Astrocyte (in vitro differentiated cells and primary cell): ENCODE measurements at regions not wholly inside any gene's neighbourhood (a gene's known extent, or its start where the extent isn't known, plus 50 kb on each side); places are given as distances from the start of the nearest gene placed in this dataset.

Source experiments
- DNase-seq: peaks from one replicate; pipeline ENCODE4 v3.0.0-alpha.2; 2010; ENCODE audit warnings: low read depth
- FAIRE-seq: peaks from 2 replicates; lab custom pipeline; 2011; peaks lifted over from hg19 to GRCh38; lab: Jason Lieb, UNC
- H2AFZ ChIP-seq: 2 replicates; pipeline ENCODE4 v1.6.0; 2012; ENCODE audit warnings: low read depth, low read length, inconsistent platforms
- H3K27ac ChIP-seq: 2 replicates; pipeline ENCODE4 v1.5.1; 2011; ENCODE audit warnings: low read depth, low read length, inconsistent platforms
- H3K27me3 ChIP-seq: 2 replicates; pipeline ENCODE4 v1.6.0; 2011; ENCODE audit warnings: low read length, inconsistent platforms; ENCODE audit not compliant: insufficient read depth
- H3K36me3 ChIP-seq: 2 replicates; pipeline ENCODE4 v1.5.1; 2011; ENCODE audit warnings: low read length, inconsistent platforms; ENCODE audit not compliant: insufficient read depth
- H3K4me1 ChIP-seq: 2 replicates; pipeline ENCODE4 v1.5.1; 2011; ENCODE audit warnings: low read length, inconsistent platforms; ENCODE audit not compliant: insufficient read depth
- H3K4me2 ChIP-seq: 2 replicates; pipeline ENCODE4 v1.6.0; 2012; ENCODE audit warnings: low read length, inconsistent platforms
- H3K4me3 ChIP-seq: 2 replicates; pipeline ENCODE4 v1.5.1; 2011; ENCODE audit warnings: low read depth, mild to moderate bottlenecking, low read length, inconsistent platforms; ENCODE audit not compliant: insufficient read depth
- H3K79me2 ChIP-seq: 2 replicates; pipeline ENCODE4 v1.6.0; 2012; ENCODE audit warnings: mild to moderate bottlenecking, low read length, inconsistent platforms; ENCODE audit not compliant: insufficient read depth
- H3K9ac ChIP-seq: 2 replicates; pipeline ENCODE4 v1.6.0; 2012; ENCODE audit warnings: mild to moderate bottlenecking, low read length, inconsistent platforms
- H3K9me3 ChIP-seq: 2 replicates; pipeline ENCODE4 v1.5.1; 2012; ENCODE audit warnings: low read depth, mild to moderate bottlenecking, low read length, inconsistent platforms; ENCODE audit not compliant: insufficient read depth
- H4K20me1 ChIP-seq: 2 replicates; pipeline ENCODE4 v1.6.0; 2012; ENCODE audit warnings: low read length, inconsistent platforms; ENCODE audit not compliant: insufficient read depth
- H3K27ac Mint-ChIP-seq: one replicate; pipeline ENCODE4 v1.8.0; 2021; ENCODE audit warnings: mild to moderate bottlenecking, mixed read lengths; ENCODE audit not compliant: unreplicated experiment
- H3K27me3 Mint-ChIP-seq: one replicate; pipeline ENCODE4 v1.8.0; 2021; ENCODE audit warnings: low read depth, mixed read lengths; ENCODE audit not compliant: unreplicated experiment
- H3K36me3 Mint-ChIP-seq: one replicate; pipeline ENCODE4 v1.8.0; 2021; ENCODE audit warnings: low read depth, mixed read lengths; ENCODE audit not compliant: unreplicated experiment
- H3K4me1 Mint-ChIP-seq: one replicate; pipeline ENCODE4 v1.8.0; 2021; ENCODE audit warnings: low read depth, mixed read lengths; ENCODE audit not compliant: unreplicated experiment
- H3K4me3 Mint-ChIP-seq: one replicate; pipeline ENCODE4 v1.8.0; 2021; ENCODE audit warnings: mild to moderate bottlenecking, moderate library complexity, mixed read lengths; ENCODE audit not compliant: unreplicated experiment
- H3K9me3 Mint-ChIP-seq: one replicate; pipeline ENCODE4 v1.8.0; 2021; ENCODE audit warnings: mild to moderate bottlenecking, mixed read lengths; ENCODE audit not compliant: unreplicated experiment
- CTCF ChIP-seq: IDR thresholded peaks from 2 replicates; pipeline ENCODE4 v1.5.1; 2011; ENCODE audit warnings: low read depth, mild to moderate bottlenecking, inconsistent platforms, low read length, moderate library complexity; ENCODE audit not compliant: insufficient read depth
- EZH2 ChIP-seq: IDR thresholded peaks from 2 replicates; pipeline ENCODE4 v1.6.1; 2012; ENCODE audit warnings: mild to moderate bottlenecking, low read length, inconsistent platforms; ENCODE audit not compliant: insufficient read depth

GRCh38 chr1:188188317-188188716, 1359.6 kb downstream of the PLA2G4A start:
- no peak overlapping the region for H3K4me3 Mint-ChIP-seq
- no peak for DNase-seq
- H3K4me2 ChIP-seq, result no peak overlapping the region
- TF ChIP-seq EZH2 (no peak), CTCF (no peak)
- no peaks in the 10 kb centered on the region for H3K79me2 ChIP-seq
- no peaks in the 10 kb centered on the region for H3K27me3 ChIP-seq
- H3K4me1 ChIP-seq, result no peaks in the 10 kb centered on the region
- H4K20me1 ChIP-seq, result no peaks in the 10 kb centered on the region
- H3K27ac ChIP-seq, result no peak overlapping the region
- no peaks in the 10 kb centered on the region for H3K4me1 Mint-ChIP-seq
- no peaks in the 10 kb centered on the region for H3K9me3 ChIP-seq
- H3K9me3 Mint-ChIP-seq, result peaks cover 7% of the 10 kb centered on the region
- no peaks in the 10 kb centered on the region for H3K27me3 Mint-ChIP-seq
- no peak for FAIRE-seq
- H3K4me3 ChIP-seq, result no peak overlapping the region
- no peaks in the 10 kb centered on the region for H3K36me3 ChIP-seq
- H3K27ac Mint-ChIP-seq, result no peak overlapping the region
- no peak overlapping the region for H2AFZ ChIP-seq
- no peak overlapping the region for H3K9ac ChIP-seq
- H3K36me3 Mint-ChIP-seq, result no peaks in the 10 kb centered on the region

- H3K4me3 ChIP-seq, result no peak overlapping the region
- H2AFZ ChIP-seq, result no peak overlapping the region
- TF ChIP-seq EZH2, result no peak
- TF ChIP-seq CTCF, result no peak
- no peaks in the 10 kb centered on the region for H3K27me3 ChIP-seq
- no peak overlapping the region for H3K4me3 Mint-ChIP-seq
- no peaks in the 10 kb centered on the region for H3K9me3 ChIP-seq
- FAIRE-seq, result no peak
- H3K4me1 Mint-ChIP-seq, result no peaks in the 10 kb centered on the region
- no peaks in the 10 kb centered on the region for H4K20me1 ChIP-seq
- peaks cover 7% of the 10 kb centered on the region for H3K9me3 Mint-ChIP-seq
- no peaks in the 10 kb centered on the region for H3K27me3 Mint-ChIP-seq
- no peak overlapping the region for H3K27ac ChIP-seq
- H3K4me1 ChIP-seq, result no peaks in the 10 kb centered on the region
- no peak overlapping the region for H3K27ac Mint-ChIP-seq
- no peaks in the 10 kb centered on the region for H3K36me3 ChIP-seq
- H3K9ac ChIP-seq, result no peak overlapping the region
- H3K4me2 ChIP-seq, result no peak overlapping the region
- H3K79me2 ChIP-seq, result no peaks in the 10 kb centered on the region
- no peaks in the 10 kb centered on the region for H3K36me3 Mint-ChIP-seq
- no peak for DNase-seq
Observed at GRCh38 chr1:188194916-188195315, 1366.2 kb downstream of the PLA2G4A start.

- H3K4me1 ChIP-seq, result no peaks in the 10 kb centered on the region
- peaks cover 2% of the 10 kb centered on the region for H3K4me1 Mint-ChIP-seq
- no peaks in the 10 kb centered on the region for H3K27me3 Mint-ChIP-seq
- no peak overlapping the region for H3K4me3 ChIP-seq
- DNase-seq, result no peak
- H3K9me3 ChIP-seq, result no peaks in the 10 kb centered on the region
- no peaks in the 10 kb centered on the region for H3K27me3 ChIP-seq
- no peak overlapping the region for H3K27ac ChIP-seq
- no peaks in the 10 kb centered on the region for H3K36me3 ChIP-seq
- no peak overlapping the region for H3K4me3 Mint-ChIP-seq
- no peak overlapping the region for H3K9ac ChIP-seq
- TF ChIP-seq CTCF (no peak), EZH2 (no peak)
- no peaks in the 10 kb centered on the region for H4K20me1 ChIP-seq
- no peak for FAIRE-seq
- no peaks in the 10 kb centered on the region for H3K9me3 Mint-ChIP-seq
- no peak overlapping the region for H3K4me2 ChIP-seq
- no peaks in the 10 kb centered on the region for H3K36me3 Mint-ChIP-seq
- H2AFZ ChIP-seq, result no peak overlapping the region
- no peak overlapping the region for H3K27ac Mint-ChIP-seq
- H3K79me2 ChIP-seq, result no peaks in the 10 kb centered on the region
Observed at GRCh38 chr1:188218289-188218688, 1389.5 kb downstream of the PLA2G4A start.
